ENCODE measurements at regions not wholly inside any gene's neighbourhood (a gene's known extent, or its start where the extent isn't known, plus 50 kb on each side); places are given as distances from the start of the nearest gene placed in this dataset.
"Not testable (repeated sequence)": the region's sequence is repeated elsewhere in the genome, so short reads cannot be mapped to it uniquely, and the experiment has no call there.

DNA sequence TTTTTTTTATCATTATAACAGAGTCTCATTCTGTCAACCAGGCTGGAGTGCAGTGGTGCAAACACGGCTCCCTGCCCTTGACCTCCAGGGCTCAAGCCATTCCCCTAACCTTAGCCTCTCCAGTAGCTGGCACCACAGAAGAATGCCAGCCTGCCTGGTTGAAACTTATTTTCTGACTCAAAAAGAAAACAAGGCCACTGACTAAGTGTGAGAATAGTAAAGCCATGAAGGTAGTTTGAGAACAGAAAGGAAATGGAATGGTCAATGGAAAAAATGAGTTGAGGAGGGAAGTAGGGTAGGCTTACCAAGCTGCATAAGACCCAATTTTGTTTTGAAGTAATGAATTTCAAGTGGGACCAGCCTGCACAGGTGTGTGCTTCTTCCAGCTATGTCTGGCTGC is 82.8 kb upstream of the RORB start:
- Histone ChIP-seq H3K9me3 (ENCODE audit: insufficient read depth, low read depth, low read length) (no peaks in the 10 kb centered on the region), H3K4me3 (ENCODE audit: low read length, poor library complexity, severe bottlenecking) (no peak overlapping the region), H3F3A (ENCODE audit: low read depth) (no peaks in the 10 kb centered on the region), H3K36me3 (ENCODE audit: insufficient read depth, low read length) (no peaks in the 10 kb centered on the region), H3K4me2 (ENCODE audit: low read depth, low read length, poor library complexity, severe bottlenecking) (no peak overlapping the region), H3K4me1 (ENCODE audit: insufficient read depth, low read length, poor library complexity, severe bottlenecking) (no peaks in the 10 kb centered on the region), H3K9ac (ENCODE audit: low read depth, low read length, poor library complexity, severe bottlenecking) (no peak overlapping the region), H4K20me1 (ENCODE audit: insufficient read depth, low read length, poor library complexity, severe bottlenecking) (no peaks in the 10 kb centered on the region), H2AFZ (ENCODE audit: low read length) (no peak overlapping the region), H3K9me2 (replicated peaks; ENCODE audit: low read depth, low read length) (no peaks in the 10 kb centered on the region), H3K27me3 (ENCODE audit: insufficient read depth, low read length, poor library complexity, severe bottlenecking) (no peaks in the 10 kb centered on the region), H3K79me2 (ENCODE audit: insufficient read depth, low read length) (no peaks in the 10 kb centered on the region)
- TF ChIP-seq, protein P1, sequence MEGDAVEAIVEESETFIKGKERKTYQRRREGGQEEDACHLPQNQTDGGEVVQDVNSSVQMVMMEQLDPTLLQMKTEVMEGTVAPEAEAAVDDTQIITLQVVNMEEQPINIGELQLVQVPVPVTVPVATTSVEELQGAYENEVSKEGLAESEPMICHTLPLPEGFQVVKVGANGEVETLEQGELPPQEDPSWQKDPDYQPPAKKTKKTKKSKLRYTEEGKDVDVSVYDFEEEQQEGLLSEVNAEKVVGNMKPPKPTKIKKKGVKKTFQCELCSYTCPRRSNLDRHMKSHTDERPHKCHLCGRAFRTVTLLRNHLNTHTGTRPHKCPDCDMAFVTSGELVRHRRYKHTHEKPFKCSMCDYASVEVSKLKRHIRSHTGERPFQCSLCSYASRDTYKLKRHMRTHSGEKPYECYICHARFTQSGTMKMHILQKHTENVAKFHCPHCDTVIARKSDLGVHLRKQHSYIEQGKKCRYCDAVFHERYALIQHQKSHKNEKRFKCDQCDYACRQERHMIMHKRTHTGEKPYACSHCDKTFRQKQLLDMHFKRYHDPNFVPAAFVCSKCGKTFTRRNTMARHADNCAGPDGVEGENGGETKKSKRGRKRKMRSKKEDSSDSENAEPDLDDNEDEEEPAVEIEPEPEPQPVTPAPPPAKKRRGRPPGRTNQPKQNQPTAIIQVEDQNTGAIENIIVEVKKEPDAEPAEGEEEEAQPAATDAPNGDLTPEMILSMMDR (conservative IDR thresholded peaks at IDR 0.05; ENCODE audit: low read length) = no peak
- no peak for TF ChIP-seq EZH2phosphoT487 (IDR thresholded peaks at IDR 0.05; ENCODE audit: borderline replicate concordance)

DNA sequence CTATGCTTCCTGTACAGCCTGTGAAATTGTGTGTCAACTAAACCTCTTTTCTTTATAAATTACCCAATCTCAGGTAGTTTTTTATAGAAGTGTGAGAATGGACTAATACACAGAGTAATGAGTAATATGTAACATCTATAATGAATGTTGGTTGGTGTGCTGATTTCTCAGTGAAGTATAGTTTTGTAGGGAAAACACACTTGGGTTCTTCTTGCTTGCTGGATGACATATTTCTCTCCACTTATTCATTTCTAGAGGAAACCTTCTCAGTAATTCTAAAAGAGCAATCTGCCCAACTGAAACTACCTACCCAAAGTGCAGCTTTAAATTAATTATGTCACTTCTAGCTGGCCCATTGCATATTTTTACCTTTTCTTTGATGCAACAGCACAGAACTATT is 81.1 kb upstream of the RORB start:
- Histone ChIP-seq H3K4me2 (ENCODE audit: low read depth, low read length, poor library complexity, severe bottlenecking) (no peak overlapping the region), H3K36me3 (ENCODE audit: insufficient read depth, low read length) (no peaks in the 10 kb centered on the region), H3K9me3 (ENCODE audit: insufficient read depth, low read depth, low read length) (no peaks in the 10 kb centered on the region), H4K20me1 (ENCODE audit: insufficient read depth, low read length, poor library complexity, severe bottlenecking) (no peaks in the 10 kb centered on the region), H3K79me2 (ENCODE audit: insufficient read depth, low read length) (no peaks in the 10 kb centered on the region), H3K9me2 (replicated peaks; ENCODE audit: low read depth, low read length) (no peaks in the 10 kb centered on the region), H3K9ac (ENCODE audit: low read depth, low read length, poor library complexity, severe bottlenecking) (no peak overlapping the region), H3F3A (ENCODE audit: low read depth) (no peaks in the 10 kb centered on the region), H2AFZ (ENCODE audit: low read length) (no peak overlapping the region), H3K4me3 (ENCODE audit: low read length, poor library complexity, severe bottlenecking) (no peak overlapping the region), H3K4me1 (ENCODE audit: insufficient read depth, low read length, poor library complexity, severe bottlenecking) (no peaks in the 10 kb centered on the region), H3K27me3 (ENCODE audit: insufficient read depth, low read length, poor library complexity, severe bottlenecking) (no peaks in the 10 kb centered on the region)
- TF ChIP-seq EZH2phosphoT487 (IDR thresholded peaks at IDR 0.05; ENCODE audit: borderline replicate concordance) = no peak
- TF ChIP-seq, protein P1 (conservative IDR thresholded peaks at IDR 0.05; ENCODE audit: low read length) = no peak

DNA sequence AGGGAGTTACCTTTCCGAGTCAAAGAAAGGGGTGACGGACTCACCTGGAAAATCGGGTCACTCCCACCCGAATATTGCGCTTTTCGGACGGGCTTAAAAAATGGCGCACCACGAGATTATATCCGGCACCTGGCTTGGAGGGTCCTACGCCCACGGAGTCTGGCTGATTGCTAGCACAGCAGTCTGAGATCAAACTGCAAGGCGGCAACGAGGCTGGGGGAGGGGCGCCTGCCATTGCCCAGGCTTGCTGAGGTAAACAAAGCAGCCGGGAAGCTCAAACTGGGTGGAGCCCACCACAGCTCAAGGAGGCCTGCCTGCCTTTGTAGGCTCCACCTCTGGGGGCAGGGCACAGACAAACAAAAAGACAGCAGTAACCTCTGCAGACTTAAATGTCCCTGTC is 72.6 kb upstream of the RORB start:
- not testable (repeated sequence) for H4K20me1 ChIP-seq (ENCODE audit: insufficient read depth, low read length, poor library complexity, severe bottlenecking); H3K27me3 ChIP-seq (ENCODE audit: insufficient read depth, low read length, poor library complexity, severe bottlenecking); H3K36me3 ChIP-seq (ENCODE audit: insufficient read depth, low read length); H3K9ac ChIP-seq (ENCODE audit: low read depth, low read length, poor library complexity, severe bottlenecking); H3K4me3 ChIP-seq (ENCODE audit: low read length, poor library complexity, severe bottlenecking); H3F3A ChIP-seq (ENCODE audit: low read depth); H3K4me1 ChIP-seq (ENCODE audit: insufficient read depth, low read length, poor library complexity, severe bottlenecking); H3K79me2 ChIP-seq (ENCODE audit: insufficient read depth, low read length); H3K9me3 ChIP-seq (ENCODE audit: insufficient read depth, low read depth, low read length); H3K4me2 ChIP-seq (ENCODE audit: low read depth, low read length, poor library complexity, severe bottlenecking); H2AFZ ChIP-seq (ENCODE audit: low read length); H3K9me2 ChIP-seq (replicated peaks; ENCODE audit: low read depth, low read length)

DNA sequence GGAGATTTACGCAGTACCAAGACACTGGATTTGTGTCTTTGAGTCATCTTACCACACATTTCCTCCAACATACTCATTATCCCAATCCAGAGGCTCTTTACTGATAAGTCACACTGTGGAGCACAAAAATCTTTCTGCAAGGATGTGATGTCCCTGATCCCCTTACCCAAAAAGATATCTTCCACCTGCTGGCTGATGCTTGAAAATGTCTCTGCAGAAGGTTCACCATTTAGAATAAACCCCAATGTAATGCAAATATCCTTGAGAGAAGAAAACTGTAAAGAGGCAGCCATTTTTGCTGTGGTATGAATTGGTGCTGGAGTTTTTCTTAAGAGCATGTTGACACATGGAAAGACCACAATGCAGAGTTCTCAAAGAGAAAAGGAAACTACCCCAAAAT is 65.7 kb upstream of the RORB start:
- Histone ChIP-seq H3K9me3 (ENCODE audit: insufficient read depth, low read depth, low read length) (no peaks in the 10 kb centered on the region), H3K4me2 (ENCODE audit: low read depth, low read length, poor library complexity, severe bottlenecking) (no peak overlapping the region), H3K4me3 (ENCODE audit: low read length, poor library complexity, severe bottlenecking) (no peak overlapping the region), H3F3A (ENCODE audit: low read depth) (no peaks in the 10 kb centered on the region), H3K79me2 (ENCODE audit: insufficient read depth, low read length) (no peaks in the 10 kb centered on the region), H2AFZ (ENCODE audit: low read length) (no peak overlapping the region), H3K27me3 (ENCODE audit: insufficient read depth, low read length, poor library complexity, severe bottlenecking) (no peaks in the 10 kb centered on the region), H3K9ac (ENCODE audit: low read depth, low read length, poor library complexity, severe bottlenecking) (no peak overlapping the region), H3K36me3 (ENCODE audit: insufficient read depth, low read length) (no peaks in the 10 kb centered on the region), H3K4me1 (ENCODE audit: insufficient read depth, low read length, poor library complexity, severe bottlenecking) (no peaks in the 10 kb centered on the region), H3K9me2 (replicated peaks; ENCODE audit: low read depth, low read length) (no peaks in the 10 kb centered on the region), H4K20me1 (ENCODE audit: insufficient read depth, low read length, poor library complexity, severe bottlenecking) (no peaks in the 10 kb centered on the region)
- TF ChIP-seq, protein P1 (conservative IDR thresholded peaks at IDR 0.05; ENCODE audit: low read length) = no peak
- TF ChIP-seq EZH2phosphoT487 (IDR thresholded peaks at IDR 0.05; ENCODE audit: borderline replicate concordance) = no peak

Data from Loucy (cell line).